ENCODE measurements at regions not wholly inside any gene's neighbourhood (a gene's known extent, or its start where the extent isn't known, plus 50 kb on each side); places are given as distances from the start of the nearest gene placed in this dataset.

DNA sequence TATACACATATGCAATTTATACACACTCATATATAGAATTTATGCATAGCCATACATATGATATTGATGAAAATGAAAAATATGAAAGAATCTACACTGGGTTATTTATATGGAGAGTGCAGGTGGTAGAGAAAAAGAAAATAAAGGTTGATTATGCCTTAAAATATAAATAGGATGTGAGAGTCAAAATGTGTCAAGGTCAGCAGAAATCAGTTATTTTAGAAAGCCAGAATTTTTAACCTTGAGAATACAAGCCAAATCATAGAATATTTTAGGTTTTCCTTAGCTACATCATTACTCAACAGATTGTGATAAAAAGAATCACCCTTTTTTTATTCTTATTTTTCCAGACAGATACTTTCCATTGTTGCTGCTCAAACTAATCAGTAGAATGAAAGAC lies 146.2 kb downstream of the SLC6A15 start:
- Mint-ChIP-seq H3K4me3 (no peak overlapping the region), H3K36me3 (ENCODE audit: low read depth) (no peaks in the 10 kb centered on the region), H3K9me3 (peaks cover 6% of the 10 kb centered on the region), H3K27ac (no peak overlapping the region), H3K4me1 (no peaks in the 10 kb centered on the region), H3K27me3 (no peaks in the 10 kb centered on the region)
- DNase-seq (no peak), ATAC-seq (no peak)

DNA sequence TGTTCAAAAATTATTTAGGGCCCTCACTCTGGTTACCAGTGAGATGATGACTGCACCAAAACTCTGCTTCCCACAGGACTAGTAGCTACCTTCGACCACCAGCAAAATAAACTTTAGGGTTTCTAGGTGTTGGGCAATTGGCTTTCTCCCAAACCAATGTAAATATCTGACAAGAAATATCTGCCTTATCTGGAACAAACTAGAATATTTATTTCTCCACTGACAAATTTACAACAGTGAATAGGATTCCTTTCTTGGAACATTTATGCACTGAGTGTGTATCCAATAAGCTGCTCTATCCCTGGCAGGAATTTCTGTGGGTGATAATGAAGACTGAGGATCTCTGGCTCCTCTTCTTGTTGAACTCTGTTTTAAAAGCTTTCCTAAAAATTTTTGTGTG lies 148.6 kb downstream of the SLC6A15 start:
- H3K27me3 Mint-ChIP-seq: no peaks in the 10 kb centered on the region
- H3K4me1 Mint-ChIP-seq: no peaks in the 10 kb centered on the region
- no peaks in the 10 kb centered on the region for H3K36me3 Mint-ChIP-seq (ENCODE audit: low read depth)
- DNase-seq (no peak), ATAC-seq (no peak)
- H3K9me3 Mint-ChIP-seq: no peaks in the 10 kb centered on the region
- no peak overlapping the region for H3K4me3 Mint-ChIP-seq
- H3K27ac Mint-ChIP-seq: no peak overlapping the region

- Mint-ChIP-seq H3K27ac (no peak overlapping the region), H3K36me3 (ENCODE audit: low read depth) (no peaks in the 10 kb centered on the region), H3K27me3 (no peaks in the 10 kb centered on the region), H3K4me1 (no peaks in the 10 kb centered on the region), H3K9me3 (no peaks in the 10 kb centered on the region), H3K4me3 (no peak overlapping the region)
- ATAC-seq (no peak), DNase-seq (no peak)
Observed at GRCh38 chr12:84763107-84763506, 149.5 kb downstream of the SLC6A15 start.

DNA sequence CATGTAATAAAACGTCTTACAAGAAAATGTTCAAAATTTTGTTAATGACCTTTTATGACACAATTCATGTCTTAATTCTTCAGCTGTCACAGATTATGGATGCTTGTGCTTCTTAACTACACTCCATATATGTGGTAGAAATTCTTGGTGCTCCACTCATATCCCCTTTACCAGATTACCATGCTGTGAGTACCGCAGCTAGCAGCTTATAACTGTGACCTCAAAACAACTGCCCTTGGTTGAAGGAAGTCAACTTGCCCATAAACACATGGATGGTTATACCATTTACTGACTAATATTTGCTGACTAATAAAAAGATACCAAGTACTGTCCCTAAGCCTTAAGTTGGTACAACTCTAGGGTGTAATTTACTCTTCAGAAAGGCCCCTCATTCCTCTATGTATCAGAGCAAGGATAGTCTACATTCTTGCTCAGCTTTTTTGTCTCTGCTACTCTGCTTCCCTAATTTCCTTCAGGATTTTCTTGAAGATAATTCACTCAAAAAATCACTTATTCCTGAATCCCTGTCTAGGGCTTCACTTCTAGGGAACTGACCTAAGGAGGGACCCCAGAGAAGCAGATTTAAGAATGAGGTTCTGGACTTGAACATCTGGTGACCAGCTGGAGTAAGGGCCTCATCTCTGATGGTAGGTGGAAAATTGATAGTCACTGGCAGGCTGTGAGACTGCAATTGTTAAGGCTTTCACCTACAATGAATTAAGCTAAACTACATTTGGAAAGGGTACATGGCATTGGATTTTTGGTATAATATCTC lies 152.3 kb downstream of the SLC6A15 start:
- H3K9me3 Mint-ChIP-seq: no peaks in the 10 kb centered on the region
- H3K36me3 Mint-ChIP-seq (ENCODE audit: low read depth): no peaks in the 10 kb centered on the region
- DNase-seq (no peak), ATAC-seq (no peak)
- no peaks in the 10 kb centered on the region for H3K27me3 Mint-ChIP-seq
- H3K4me1 Mint-ChIP-seq: no peaks in the 10 kb centered on the region
- H3K4me3 Mint-ChIP-seq: no peak overlapping the region
- H3K27ac Mint-ChIP-seq: no peak overlapping the region

DNA sequence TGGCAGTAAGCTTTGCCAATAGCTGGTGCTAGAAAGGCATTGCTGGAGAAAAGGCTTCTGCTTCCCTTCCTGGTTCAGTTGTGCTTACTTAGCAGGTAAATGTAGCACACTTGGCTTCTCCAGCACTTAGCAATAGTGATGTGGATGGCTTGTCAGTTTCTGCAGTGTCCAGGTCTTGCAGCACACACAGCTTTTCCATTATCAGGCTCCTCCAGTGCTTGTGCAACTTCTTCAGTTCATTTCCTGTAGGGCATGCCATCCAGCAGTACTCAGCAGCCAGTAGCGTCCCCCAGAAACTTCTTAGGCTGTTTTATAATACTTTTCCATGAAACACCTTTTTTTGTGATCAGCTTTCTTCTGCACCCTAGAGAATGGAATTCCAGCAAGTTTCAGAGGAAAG lies 154.6 kb downstream of the SLC6A15 start:
- DNase-seq (no peak), ATAC-seq (no peak)
- H3K4me1 Mint-ChIP-seq: no peaks in the 10 kb centered on the region

DNA sequence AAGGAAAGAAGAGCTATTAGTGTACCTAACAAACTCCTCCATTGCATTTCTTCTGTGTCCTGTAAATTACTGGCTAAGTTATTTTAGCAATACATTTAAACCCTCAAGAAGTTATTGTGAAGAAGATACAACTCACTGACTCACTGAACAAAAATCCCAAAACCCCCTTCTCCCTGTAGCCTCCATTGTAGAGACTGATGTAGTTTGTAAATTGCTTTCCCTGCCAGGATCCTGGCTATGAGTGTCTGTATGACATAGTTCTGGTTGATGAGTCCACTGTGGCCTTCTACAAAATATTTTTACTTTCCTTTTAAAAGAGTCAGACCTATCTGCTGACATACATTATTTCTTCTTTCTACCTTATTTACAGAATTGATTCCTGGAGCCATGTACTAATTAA lies 155.6 kb downstream of the SLC6A15 start:
- Mint-ChIP-seq H3K4me1 (no peaks in the 10 kb centered on the region), H3K27me3 (no peaks in the 10 kb centered on the region), H3K27ac (no peak overlapping the region), H3K36me3 (ENCODE audit: low read depth) (no peaks in the 10 kb centered on the region), H3K9me3 (no peaks in the 10 kb centered on the region), H3K4me3 (no peak overlapping the region)
- ATAC-seq (no peak), DNase-seq (no peak)

More for the DNA sequence above, 154.6 kb downstream of the SLC6A15 start:
- H3K27ac Mint-ChIP-seq: no peak overlapping the region
- H3K9me3 Mint-ChIP-seq: no peaks in the 10 kb centered on the region
- no peaks in the 10 kb centered on the region for H3K36me3 Mint-ChIP-seq (ENCODE audit: low read depth)
- no peak overlapping the region for H3K4me3 Mint-ChIP-seq
- no peaks in the 10 kb centered on the region for H3K27me3 Mint-ChIP-seq

- H3K4me1 Mint-ChIP-seq: no peaks in the 10 kb centered on the region
- no peak overlapping the region for H3K4me3 Mint-ChIP-seq
- no peaks in the 10 kb centered on the region for H3K36me3 Mint-ChIP-seq (ENCODE audit: low read depth)
- H3K27me3 Mint-ChIP-seq: no peaks in the 10 kb centered on the region
- no peaks in the 10 kb centered on the region for H3K9me3 Mint-ChIP-seq
- H3K27ac Mint-ChIP-seq: no peak overlapping the region
- DNase-seq (no peak), ATAC-seq (no peak)
Observed at GRCh38 chr12:84745127-84745526, 167.5 kb downstream of the SLC6A15 start.

- Mint-ChIP-seq H3K36me3 (ENCODE audit: low read depth) (no peaks in the 10 kb centered on the region), H3K9me3 (no peaks in the 10 kb centered on the region), H3K4me1 (no peaks in the 10 kb centered on the region), H3K27me3 (no peaks in the 10 kb centered on the region), H3K27ac (no peak overlapping the region), H3K4me3 (no peak overlapping the region)
- ATAC-seq (no peak), DNase-seq (no peak)
Observed at GRCh38 chr12:84741692-84742091, 170.9 kb downstream of the SLC6A15 start.

- Mint-ChIP-seq H3K27ac (no peak overlapping the region), H3K9me3 (no peaks in the 10 kb centered on the region), H3K27me3 (no peaks in the 10 kb centered on the region), H3K4me1 (no peaks in the 10 kb centered on the region), H3K36me3 (ENCODE audit: low read depth) (no peaks in the 10 kb centered on the region), H3K4me3 (no peak overlapping the region)
- DNase-seq (no peak), ATAC-seq (no peak)
Observed at GRCh38 chr12:84741031-84741430, 171.6 kb downstream of the SLC6A15 start.

DNA sequence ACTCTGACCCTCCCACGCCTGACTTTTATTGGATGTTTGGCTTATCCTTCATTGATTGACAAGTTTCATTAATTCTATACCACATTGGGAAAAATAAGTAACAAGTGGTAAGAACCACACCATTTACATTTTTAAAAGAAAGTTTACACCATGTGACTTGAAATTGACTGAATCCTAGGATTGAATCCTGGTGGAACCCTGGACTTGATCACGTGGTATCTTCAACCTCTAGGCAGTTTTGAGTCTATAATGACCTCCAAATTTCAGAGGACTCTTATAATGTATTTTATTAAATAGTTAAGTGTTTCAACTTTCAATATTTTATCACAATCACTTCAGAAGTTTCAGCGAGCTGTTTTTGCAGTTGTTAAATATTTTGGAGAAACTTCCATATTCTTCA lies 172.0 kb downstream of the SLC6A15 start:
- H3K36me3 Mint-ChIP-seq (ENCODE audit: low read depth): no peaks in the 10 kb centered on the region
- H3K27ac Mint-ChIP-seq: no peak overlapping the region
- no peaks in the 10 kb centered on the region for H3K4me1 Mint-ChIP-seq

GRCh38 chr12:84738481-84738972 lies 174.1 kb downstream of the SLC6A15 start:
- Mint-ChIP-seq H3K27ac (no peak overlapping the region), H3K4me3 (no peak overlapping the region), H3K9me3 (no peaks in the 10 kb centered on the region), H3K36me3 (ENCODE audit: low read depth) (no peaks in the 10 kb centered on the region), H3K4me1 (no peaks in the 10 kb centered on the region), H3K27me3 (no peaks in the 10 kb centered on the region)
- DNase-seq (no peak), ATAC-seq (no peak)

More for the DNA sequence above, 172.0 kb downstream of the SLC6A15 start:
- Mint-ChIP-seq H3K4me3 (no peak overlapping the region), H3K9me3 (no peaks in the 10 kb centered on the region), H3K27me3 (no peaks in the 10 kb centered on the region)
- no peak for ATAC-seq
- DNase-seq: no peak

DNA sequence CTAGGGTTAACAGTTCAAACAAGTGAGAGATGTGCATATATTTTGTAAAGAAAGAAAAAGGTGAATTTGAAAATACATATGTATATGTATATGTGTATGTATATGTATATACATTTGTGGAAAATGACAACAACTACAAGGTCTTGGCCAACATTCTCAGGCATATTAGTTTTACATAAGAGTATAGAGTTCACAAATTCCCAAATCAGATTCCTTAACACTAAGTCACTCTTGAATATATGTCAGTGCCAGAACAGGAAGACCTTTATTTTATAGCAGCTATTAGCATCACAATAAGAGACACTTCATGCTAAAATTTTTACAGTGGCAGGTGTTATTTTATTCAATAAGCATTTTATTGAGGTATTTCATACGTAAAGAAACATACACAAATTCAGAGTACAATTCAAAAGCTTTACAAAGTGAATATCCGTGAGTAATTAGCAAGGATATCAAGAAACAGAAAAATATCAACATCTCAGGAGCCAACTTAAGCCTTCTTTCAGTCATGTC lies 179.7 kb downstream of the SLC6A15 start:
- Mint-ChIP-seq H3K27me3 (no peaks in the 10 kb centered on the region), H3K4me3 (no peak overlapping the region), H3K9me3 (no peaks in the 10 kb centered on the region), H3K36me3 (ENCODE audit: low read depth) (no peaks in the 10 kb centered on the region), H3K4me1 (no peaks in the 10 kb centered on the region), H3K27ac (no peak overlapping the region)
- ATAC-seq (no peak), DNase-seq (no peak)

GRCh38 chr12:84730561-84731162 lies 181.9 kb downstream of the SLC6A15 start:
- Mint-ChIP-seq H3K9me3 (no peaks in the 10 kb centered on the region), H3K36me3 (ENCODE audit: low read depth) (no peaks in the 10 kb centered on the region), H3K4me3 (no peak overlapping the region), H3K4me1 (no peaks in the 10 kb centered on the region), H3K27ac (no peak overlapping the region), H3K27me3 (no peaks in the 10 kb centered on the region)
- no peak for ATAC-seq
- no peak for DNase-seq

GRCh38 chr12:84727961-84728360 lies 184.6 kb downstream of the SLC6A15 start:
- ATAC-seq (no peak), DNase-seq (no peak)
- Mint-ChIP-seq H3K9me3 (no peaks in the 10 kb centered on the region), H3K36me3 (ENCODE audit: low read depth) (no peaks in the 10 kb centered on the region), H3K27me3 (no peaks in the 10 kb centered on the region), H3K4me1 (no peaks in the 10 kb centered on the region), H3K4me3 (no peak overlapping the region), H3K27ac (no peak overlapping the region)

- Mint-ChIP-seq H3K36me3 (ENCODE audit: low read depth) (no peaks in the 10 kb centered on the region), H3K27me3 (no peaks in the 10 kb centered on the region), H3K27ac (no peak overlapping the region), H3K9me3 (no peaks in the 10 kb centered on the region), H3K4me3 (no peak overlapping the region), H3K4me1 (no peaks in the 10 kb centered on the region)
- DNase-seq (no peak), ATAC-seq (no peak)
Observed at GRCh38 chr12:84726780-84727179, 185.8 kb downstream of the SLC6A15 start.
